ENCODE measurements at regions not wholly inside any gene's neighbourhood (a gene's known extent, or its start where the extent isn't known, plus 50 kb on each side); places are given as distances from the start of the nearest gene placed in this dataset.
A peak's percentile ranks its signal among the peaks of the same experiment; 100 is the strongest.
"Not testable (repeated sequence)": the region's sequence is repeated elsewhere in the genome, so short reads cannot be mapped to it uniquely, and the experiment has no call there.

DNA sequence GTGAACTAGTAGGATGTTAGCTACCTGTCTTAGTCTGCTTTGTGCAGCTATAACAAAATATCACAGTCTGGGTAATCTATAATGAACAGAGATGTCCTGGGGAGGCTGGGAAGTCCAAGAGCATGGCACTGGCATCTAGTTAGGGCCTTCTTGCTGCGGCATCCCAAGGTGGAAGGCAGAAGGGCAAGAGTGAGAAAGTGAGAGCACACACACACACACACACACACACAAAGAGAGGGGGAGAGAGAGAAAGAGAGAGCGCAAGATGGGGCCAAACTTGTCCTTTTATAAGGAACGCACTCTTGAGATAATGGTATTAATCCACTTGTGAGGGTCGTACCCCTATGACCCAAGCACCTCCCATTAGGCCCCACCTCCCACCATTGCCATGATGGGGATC, 4423.6 kb upstream of the TPTE start:
- not testable (repeated sequence) for FAIRE-seq

DNA sequence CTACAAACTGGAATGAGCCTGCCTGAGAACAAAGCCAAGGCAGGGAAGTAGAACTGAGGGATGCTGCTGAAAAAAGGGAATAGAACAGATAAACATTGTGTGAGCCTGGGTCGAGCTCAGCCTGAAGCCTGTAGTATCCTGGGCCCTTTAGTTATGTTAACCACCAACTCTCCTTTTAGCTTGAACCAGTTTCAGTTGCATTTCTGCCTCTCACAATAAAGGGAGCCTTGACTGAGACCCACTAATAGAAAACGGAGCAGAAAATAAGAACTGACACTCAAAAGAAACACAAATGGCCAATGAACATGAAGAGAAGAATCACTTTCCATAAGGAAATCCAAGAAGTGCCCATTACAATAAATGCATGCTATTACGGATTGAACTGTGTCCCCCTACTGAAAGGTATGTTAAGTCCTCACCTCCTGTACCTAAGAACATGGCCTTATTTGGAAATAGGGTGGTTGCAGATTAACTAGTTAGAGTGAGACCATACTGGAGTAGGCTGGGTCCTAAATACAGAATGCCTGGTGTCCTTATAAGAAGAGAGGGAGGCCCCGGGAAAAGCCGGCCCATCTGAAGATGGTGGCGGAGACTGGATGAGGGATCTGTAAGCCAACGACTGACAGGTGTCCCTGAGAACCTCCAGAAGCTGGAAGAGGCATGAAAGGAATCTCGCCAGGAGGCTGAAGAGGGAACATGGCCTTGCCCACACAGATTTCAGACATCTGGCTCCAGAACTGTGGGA, 4423.0 kb upstream of the TPTE start:
- H2BK15ac ChIP-seq (ENCODE audit: low read length); H3K4me3 ChIP-seq (ENCODE audit: extremely low read depth in 1 of 4, insufficient read depth in 2 of 4, low read depth in 3 of 4, low read length in 4 of 4); H2AK5ac ChIP-seq (ENCODE audit: low read depth, low read length); H2BK5ac ChIP-seq (ENCODE audit: low read depth, low read length); H3K23me2 ChIP-seq (ENCODE audit: low read depth, low read length); H3K18ac ChIP-seq (ENCODE audit: extremely low read depth, low read length); H3K27me3 ChIP-seq (replicated peaks in 1 of 4; ENCODE audit: control insufficient read depth in 3 of 4, extremely low read depth in 1 of 4, insufficient read depth in 3 of 4, low read length in 3 of 4); H2BK12ac ChIP-seq (ENCODE audit: low read depth, low read length); H3K9me3 ChIP-seq (ENCODE audit: insufficient read depth in 2 of 2, low read depth in 1 of 2, low read length in 1 of 2); H3K27ac ChIP-seq (ENCODE audit: low read depth, low read length); H2BK120ac ChIP-seq (replicated peaks; ENCODE audit: low read depth, low read length); POLR2A ChIA-PET (ENCODE audit: partially characterized antibody); H2BK20ac ChIP-seq (ENCODE audit: low read length); H4K8ac ChIP-seq (ENCODE audit: extremely low read depth, insufficient read depth, low read length); H3K79me2 ChIP-seq (ENCODE audit: control insufficient read depth in 1 of 2, insufficient read depth in 2 of 2, low read length in 2 of 2); FAIRE-seq; H3K9ac ChIP-seq (replicated peaks in 1 of 4; ENCODE audit: extremely low read depth in 1 of 4, low read depth in 3 of 4, low read length in 3 of 4); H4K20me1 ChIP-seq (replicated peaks in 1 of 2; ENCODE audit: control insufficient read depth in 1 of 2, insufficient read depth in 2 of 2, low read length in 2 of 2); H3K36me3 ChIP-seq (ENCODE audit: control insufficient read depth in 2 of 4, insufficient read depth in 4 of 4, low read length in 3 of 4); H3K79me1 ChIP-seq (ENCODE audit: low read depth, low read length); H3K56ac ChIP-seq (replicated peaks; ENCODE audit: insufficient read length, low read depth, low read length); H4K91ac ChIP-seq (replicated peaks; ENCODE audit: insufficient read length, low read length); H2AFZ ChIP-seq (ENCODE audit: low read length); H3K4ac ChIP-seq (replicated peaks; ENCODE audit: insufficient read length, low read depth, low read length); H3K23ac ChIP-seq (ENCODE audit: insufficient read length); CTCF ChIA-PET (ENCODE audit: partially characterized antibody); H3K14ac ChIP-seq (ENCODE audit: insufficient read length); H3K4me2 ChIP-seq (ENCODE audit: insufficient read depth in 1 of 2, low read depth in 2 of 2, low read length in 2 of 2); H4K5ac ChIP-seq (ENCODE audit: insufficient read length, low read depth, low read length); H3K4me1 ChIP-seq (replicated peaks in 1 of 4; ENCODE audit: control insufficient read depth in 3 of 4, insufficient read depth in 4 of 4, low read length in 3 of 4): not testable (repeated sequence)
- WGBS, 2 experiments (ENCODE audit: extremely low coverage in 1 of 2, insufficient coverage in 1 of 2, insufficient read length in 1 of 2, insufficient replicate concordance in 2 of 2, low coverage in 1 of 2, low lambda C conversion rate in 2 of 2, missing lambda C conversion rate in 1 of 2), result 85% methylated on average over 5 of the region's 8 CpGs; no CpG with 5 or more reads in 1 of the 2 experiments
- DNase-seq (ENCODE audit: low read depth in 1 of 2, low spot score in 2 of 2), result peak in 1 of 2 experiments; percentile 22

More for the DNA sequence above, 4423.6 kb upstream of the TPTE start:
- H2BK20ac ChIP-seq (ENCODE audit: low read length); H3K79me1 ChIP-seq (ENCODE audit: low read depth, low read length); H3K9me3 ChIP-seq (ENCODE audit: insufficient read depth in 2 of 2, low read depth in 1 of 2, low read length in 1 of 2); H3K4ac ChIP-seq (replicated peaks; ENCODE audit: insufficient read length, low read depth, low read length); H2BK5ac ChIP-seq (ENCODE audit: low read depth, low read length); H3K9ac ChIP-seq (replicated peaks in 1 of 4; ENCODE audit: extremely low read depth in 1 of 4, low read depth in 3 of 4, low read length in 3 of 4); H2AFZ ChIP-seq (ENCODE audit: low read length); H2AK5ac ChIP-seq (ENCODE audit: low read depth, low read length); H3K18ac ChIP-seq (ENCODE audit: extremely low read depth, low read length); H4K5ac ChIP-seq (ENCODE audit: insufficient read length, low read depth, low read length); H4K8ac ChIP-seq (ENCODE audit: extremely low read depth, insufficient read depth, low read length); H2BK15ac ChIP-seq (ENCODE audit: low read length); H3K14ac ChIP-seq (ENCODE audit: insufficient read length); H2BK12ac ChIP-seq (ENCODE audit: low read depth, low read length); H4K20me1 ChIP-seq (replicated peaks in 1 of 2; ENCODE audit: control insufficient read depth in 1 of 2, insufficient read depth in 2 of 2, low read length in 2 of 2); CTCF ChIA-PET (ENCODE audit: partially characterized antibody); H3K4me3 ChIP-seq (ENCODE audit: extremely low read depth in 1 of 4, insufficient read depth in 2 of 4, low read depth in 3 of 4, low read length in 4 of 4); H3K56ac ChIP-seq (replicated peaks; ENCODE audit: insufficient read length, low read depth, low read length); H3K23ac ChIP-seq (ENCODE audit: insufficient read length); H2BK120ac ChIP-seq (replicated peaks; ENCODE audit: low read depth, low read length); H3K79me2 ChIP-seq (ENCODE audit: control insufficient read depth in 1 of 2, insufficient read depth in 2 of 2, low read length in 2 of 2); H3K23me2 ChIP-seq (ENCODE audit: low read depth, low read length); H3K36me3 ChIP-seq (ENCODE audit: control insufficient read depth in 2 of 4, insufficient read depth in 4 of 4, low read length in 3 of 4); H3K27ac ChIP-seq (ENCODE audit: low read depth, low read length); H3K4me2 ChIP-seq (ENCODE audit: insufficient read depth in 1 of 2, low read depth in 2 of 2, low read length in 2 of 2); H3K4me1 ChIP-seq (replicated peaks in 1 of 4; ENCODE audit: control insufficient read depth in 3 of 4, insufficient read depth in 4 of 4, low read length in 3 of 4); H4K91ac ChIP-seq (replicated peaks; ENCODE audit: insufficient read length, low read length); POLR2A ChIA-PET (ENCODE audit: partially characterized antibody); DNase-seq (ENCODE audit: low read depth in 1 of 2, low spot score in 2 of 2); H3K27me3 ChIP-seq (replicated peaks in 1 of 4; ENCODE audit: control insufficient read depth in 3 of 4, extremely low read depth in 1 of 4, insufficient read depth in 3 of 4, low read length in 3 of 4): not testable (repeated sequence)
- WGBS, 2 experiments (ENCODE audit: extremely low coverage in 1 of 2, insufficient coverage in 1 of 2, insufficient read length in 1 of 2, insufficient replicate concordance in 2 of 2, low coverage in 1 of 2, low lambda C conversion rate in 2 of 2, missing lambda C conversion rate in 1 of 2), result no CpG with 5 or more reads among the region's 4 CpGs

Measured in H1 (cell line).